SU-DHL-6 (cell line): ENCODE measurements at regions not wholly inside any gene's neighbourhood (a gene's known extent, or its start where the extent isn't known, plus 50 kb on each side); places are given as distances from the start of the nearest gene placed in this dataset.

Experiments used
- H2AFZ ChIP-seq: fragments of 200-600 bp; sonication (generic); 2 replicates; pipeline ENCODE4 v1.6.1; 2014; ENCODE audit warnings: low read depth, mild to moderate bottlenecking, moderate library complexity, mixed read lengths, antibody characterized with exemption, low read length; ENCODE audit not compliant: severe bottlenecking
- H3F3A ChIP-seq: fragments of 200-600 bp; shearing (Covaris generic); 2 replicates; pipeline ENCODE4 v1.6.0; 2016; ENCODE audit warnings: antibody characterized with exemption, mild to moderate bottlenecking; ENCODE audit not compliant: insufficient read depth
- H3K27ac ChIP-seq: fragments of 200-600 bp; sonication (generic); 2 replicates; pipeline ENCODE4 v1.5.1; 2016; ENCODE audit warnings: low read depth, mild to moderate bottlenecking, low read length, moderate library complexity, mixed read lengths
- H3K27me3 ChIP-seq: fragments of 200-600 bp; sonication (generic), shearing (Covaris generic); 2 replicates; pipeline ENCODE4 v1.6.0; 2014; ENCODE audit warnings: mild to moderate bottlenecking, low read length
- H3K36me3 ChIP-seq: fragments of 200-600 bp; sonication (generic); 2 replicates; pipeline ENCODE4 v1.6.1; 2014; ENCODE audit warnings: mild to moderate bottlenecking, low read length, mixed read lengths
- H3K4me2 ChIP-seq: fragments of 300-600, 200-600 bp; shearing (Covaris generic), sonication (generic); 2 replicates; pipeline ENCODE4 v1.6.0; 2014; ENCODE audit warnings: low read length, low read depth, mild to moderate bottlenecking; ENCODE audit not compliant: poor library complexity, severe bottlenecking
- H3K4me3 ChIP-seq: fragments of 200-600 bp; sonication (generic); 2 replicates; pipeline ENCODE4 v1.5.1; 2014; ENCODE audit warnings: antibody characterized with exemption, low read length, mild to moderate bottlenecking, mixed read lengths; ENCODE audit not compliant: insufficient read depth, poor library complexity, severe bottlenecking
- H3K79me2 ChIP-seq: fragments of 200-600 bp; sonication (generic); 2 replicates; pipeline ENCODE4 v1.6.1; 2014; ENCODE audit warnings: mild to moderate bottlenecking, low read length, moderate library complexity; ENCODE audit not compliant: insufficient read depth
- H3K9ac ChIP-seq: fragments of 200-600 bp; sonication (generic); 2 replicates; pipeline ENCODE4 v1.7.0; 2014; ENCODE audit warnings: mild to moderate bottlenecking, low read length
- H3K9me2 ChIP-seq: fragments of 200-600 bp; sonication (generic); replicated peaks from 2 replicates; pipeline ENCODE4 v1.6.1; 2014; ENCODE audit warnings: low read length; ENCODE audit not compliant: insufficient read depth
- H3K9me3 ChIP-seq: fragments of 200-600 bp; sonication (generic); 2 replicates; pipeline ENCODE4 v1.6.1; 2014; ENCODE audit warnings: low read length, mixed read lengths; ENCODE audit not compliant: insufficient read depth
- H4K20me1 ChIP-seq: fragments of 200-600 bp; sonication (generic); 2 replicates; pipeline ENCODE4 v1.6.1; 2014; ENCODE audit warnings: low read depth, mild to moderate bottlenecking, antibody characterized with exemption, low read length, moderate library complexity, mixed read lengths
- CTCF ChIP-seq: fragments of 200-600 bp; sonication (generic); IDR thresholded peaks from one replicate; pipeline ENCODE4 v1.5.1; 2017; ENCODE audit warnings: antibody characterized with exemption, mild to moderate bottlenecking, low read length, moderate library complexity; ENCODE audit not compliant: insufficient read depth, poor library complexity, severe bottlenecking
- EZH2phosphoT487 ChIP-seq: fragments of 200-600 bp; sonication (generic), shearing (Covaris generic); conservative IDR thresholded peaks from 2 replicates; pipeline ENCODE4 v1.6.1; 2018; ENCODE audit warnings: mild to moderate bottlenecking, antibody characterized with exemption, low read length, moderate library complexity, mixed read lengths

- no peak overlapping the region for H3K9ac ChIP-seq
- H3K9me3 ChIP-seq: no peaks in the 10 kb centered on the region
- no peaks in the 10 kb centered on the region for H4K20me1 ChIP-seq
- H3K27me3 ChIP-seq: no peaks in the 10 kb centered on the region
- no peak overlapping the region for H3K27ac ChIP-seq
- no peak overlapping the region for H3K4me2 ChIP-seq
- no peaks in the 10 kb centered on the region for H3K36me3 ChIP-seq
- no peaks in the 10 kb centered on the region for H3F3A ChIP-seq
- no peak overlapping the region for H2AFZ ChIP-seq
- TF ChIP-seq EZH2phosphoT487 (no peak), CTCF (no peak)
- H3K79me2 ChIP-seq: no peaks in the 10 kb centered on the region
- H3K9me2 ChIP-seq: no peaks in the 10 kb centered on the region
- no peak overlapping the region for H3K4me3 ChIP-seq
These were observed 192.8 kb downstream of the KLHL28 start for GRCh38 chr14:44768935-44769334.

- Histone ChIP-seq H3K4me3 (no peak overlapping the region), H3K9me2 (no peaks in the 10 kb centered on the region), H2AFZ (no peak overlapping the region), H3K9ac (no peak overlapping the region), H3K4me2 (no peak overlapping the region), H4K20me1 (no peaks in the 10 kb centered on the region), H3K36me3 (no peaks in the 10 kb centered on the region), H3K27me3 (no peaks in the 10 kb centered on the region), H3K79me2 (no peaks in the 10 kb centered on the region), H3K9me3 (no peaks in the 10 kb centered on the region), H3F3A (no peaks in the 10 kb centered on the region), H3K27ac (no peak overlapping the region)
- TF ChIP-seq EZH2phosphoT487 (no peak), CTCF (no peak)
These were observed 194.0 kb downstream of the KLHL28 start for GRCh38 chr14:44767646-44768173.

GRCh38 chr14:44766285-44766684, 195.5 kb downstream of the KLHL28 start:
- Histone ChIP-seq H3K4me3 (no peak overlapping the region), H2AFZ (no peak overlapping the region)
- TF ChIP-seq CTCF (no peak), EZH2phosphoT487 (no peak)

More at GRCh38 chr14:44766285-44766684, 195.5 kb downstream of the KLHL28 start:
- H3K27me3 ChIP-seq: no peaks in the 10 kb centered on the region
- no peak overlapping the region for H3K27ac ChIP-seq
- no peaks in the 10 kb centered on the region for H3K36me3 ChIP-seq
- H3K4me2 ChIP-seq: no peak overlapping the region
- no peaks in the 10 kb centered on the region for H3K79me2 ChIP-seq
- no peaks in the 10 kb centered on the region for H3F3A ChIP-seq
- H3K9me2 ChIP-seq: no peaks in the 10 kb centered on the region
- H4K20me1 ChIP-seq: no peaks in the 10 kb centered on the region
- H3K9me3 ChIP-seq: no peaks in the 10 kb centered on the region
- H3K9ac ChIP-seq: no peak overlapping the region
